ENCODE measurements at regions not wholly inside any gene's neighbourhood (a gene's known extent, or its start where the extent isn't known, plus 50 kb on each side); places are given as distances from the start of the nearest gene placed in this dataset.

DNA sequence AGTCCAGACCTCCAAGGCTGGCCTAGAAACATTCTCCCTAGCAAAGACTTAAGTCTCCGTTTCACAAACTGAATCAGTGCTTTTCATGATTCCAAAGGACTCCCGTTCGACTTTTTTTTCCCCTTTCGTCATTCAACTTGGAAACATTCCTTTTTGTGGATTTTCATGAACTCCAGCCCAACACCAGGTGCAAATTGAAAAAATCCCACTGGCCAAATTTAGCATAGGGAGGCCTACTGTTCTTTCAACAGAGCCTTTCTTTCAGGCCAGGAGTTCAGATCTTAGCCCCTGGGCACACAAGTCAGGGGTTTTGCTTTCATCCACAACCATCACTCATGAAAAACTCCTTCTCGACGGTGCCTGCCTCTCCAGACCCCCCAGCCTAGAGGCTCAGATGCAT, 285.3 kb downstream of the PIK3R1 start:
- H3K4me1 ChIP-seq: no peaks in the 10 kb centered on the region
- no peak for TF ChIP-seq POLR2A (IDR thresholded peaks at IDR 0.05)
- TF ChIP-seq, protein P1, sequence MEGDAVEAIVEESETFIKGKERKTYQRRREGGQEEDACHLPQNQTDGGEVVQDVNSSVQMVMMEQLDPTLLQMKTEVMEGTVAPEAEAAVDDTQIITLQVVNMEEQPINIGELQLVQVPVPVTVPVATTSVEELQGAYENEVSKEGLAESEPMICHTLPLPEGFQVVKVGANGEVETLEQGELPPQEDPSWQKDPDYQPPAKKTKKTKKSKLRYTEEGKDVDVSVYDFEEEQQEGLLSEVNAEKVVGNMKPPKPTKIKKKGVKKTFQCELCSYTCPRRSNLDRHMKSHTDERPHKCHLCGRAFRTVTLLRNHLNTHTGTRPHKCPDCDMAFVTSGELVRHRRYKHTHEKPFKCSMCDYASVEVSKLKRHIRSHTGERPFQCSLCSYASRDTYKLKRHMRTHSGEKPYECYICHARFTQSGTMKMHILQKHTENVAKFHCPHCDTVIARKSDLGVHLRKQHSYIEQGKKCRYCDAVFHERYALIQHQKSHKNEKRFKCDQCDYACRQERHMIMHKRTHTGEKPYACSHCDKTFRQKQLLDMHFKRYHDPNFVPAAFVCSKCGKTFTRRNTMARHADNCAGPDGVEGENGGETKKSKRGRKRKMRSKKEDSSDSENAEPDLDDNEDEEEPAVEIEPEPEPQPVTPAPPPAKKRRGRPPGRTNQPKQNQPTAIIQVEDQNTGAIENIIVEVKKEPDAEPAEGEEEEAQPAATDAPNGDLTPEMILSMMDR (IDR thresholded peaks at IDR 0.05): no peak
- intact Hi-C loops (cut with DNase I): no loop called here
- no peak for DNase-seq
- 85 to 89% methylated on average over 6 of the region's 6 CpGs for WGBS, 2 donors
- no peak overlapping the region for H3K27ac ChIP-seq
- H3K4me3 ChIP-seq: no peak overlapping the region
- no peak for ATAC-seq
- no peaks in the 10 kb centered on the region for H3K27me3 ChIP-seq
- H3K36me3 ChIP-seq (replicated peaks in 1 of 2; ENCODE audit: insufficient read depth in 1 of 2, low read depth in 2 of 2): no peaks in the 10 kb centered on the region
- H3K9me3 ChIP-seq: peaks cover 0 to 17% (median 0%) of the 10 kb centered on the region in 3 donors

DNA sequence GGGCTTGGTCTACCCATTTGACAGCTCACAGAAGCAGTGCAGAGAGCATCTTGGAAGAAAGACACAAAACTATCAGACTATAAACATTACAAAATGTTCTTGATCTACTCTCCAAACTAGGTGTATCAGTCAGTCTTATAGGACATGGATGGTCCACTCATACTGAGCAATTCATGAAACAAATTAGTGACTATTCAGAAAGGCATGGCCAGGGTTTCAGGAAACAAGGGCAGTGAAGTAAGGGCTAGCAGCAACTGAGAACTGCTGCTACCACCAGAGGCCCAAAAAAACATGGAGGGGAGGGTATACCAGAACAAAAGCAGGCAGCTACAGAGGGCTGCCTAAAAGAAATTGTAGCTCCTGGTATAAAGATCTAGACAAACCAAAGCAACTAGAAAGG, 287.0 kb downstream of the PIK3R1 start:
- Histone ChIP-seq H3K4me1 (no peaks in the 10 kb centered on the region), H3K27ac (no peak overlapping the region), H3K36me3 (replicated peaks in 1 of 2; ENCODE audit: insufficient read depth in 1 of 2, low read depth in 2 of 2) (no peaks in the 10 kb centered on the region), H3K9me3 (peaks cover 0 to 10% (median 0%) of the 10 kb centered on the region in 3 donors), H3K27me3 (no peaks in the 10 kb centered on the region), H3K4me3 (no peak overlapping the region)
- no peak for TF ChIP-seq POLR2A (IDR thresholded peaks at IDR 0.05)
- TF ChIP-seq, protein P1 (IDR thresholded peaks at IDR 0.05): no peak
- ATAC-seq: no peak
- DNase-seq: no peak
- intact Hi-C loops (cut with DNase I): no loop called here

DNA sequence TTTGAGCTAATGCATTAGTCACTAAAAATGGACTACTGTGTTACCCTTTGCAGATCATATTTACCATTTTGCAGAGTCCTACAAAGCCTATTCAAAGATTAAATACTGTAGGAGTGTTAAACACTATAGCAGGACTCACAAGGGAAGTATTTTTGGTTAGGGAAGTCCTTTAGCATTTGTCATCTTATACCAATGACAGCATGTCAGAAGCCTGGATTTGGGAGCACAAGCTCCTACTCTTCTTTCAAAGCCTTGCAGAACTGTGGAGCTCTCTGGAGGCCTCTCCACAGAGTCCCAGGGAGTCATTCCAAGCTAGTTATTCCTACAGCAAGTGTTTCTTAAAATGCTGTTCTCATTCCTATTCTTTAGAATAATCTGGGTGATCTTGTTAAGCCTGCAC, 288.8 kb downstream of the PIK3R1 start:
- Histone ChIP-seq H3K27me3 (no peaks in the 10 kb centered on the region), H3K27ac (no peak overlapping the region), H3K4me3 (no peak overlapping the region), H3K36me3 (replicated peaks in 1 of 2; ENCODE audit: insufficient read depth in 1 of 2, low read depth in 2 of 2) (no peaks in the 10 kb centered on the region), H3K4me1 (no peaks in the 10 kb centered on the region), H3K9me3 (no peaks in the 10 kb centered on the region)
- ATAC-seq (no peak), DNase-seq (no peak)
- TF ChIP-seq, protein P1 (IDR thresholded peaks at IDR 0.05): no peak
- no peak for TF ChIP-seq POLR2A (IDR thresholded peaks at IDR 0.05)
- intact Hi-C loops (cut with DNase I): no loop called here

DNA sequence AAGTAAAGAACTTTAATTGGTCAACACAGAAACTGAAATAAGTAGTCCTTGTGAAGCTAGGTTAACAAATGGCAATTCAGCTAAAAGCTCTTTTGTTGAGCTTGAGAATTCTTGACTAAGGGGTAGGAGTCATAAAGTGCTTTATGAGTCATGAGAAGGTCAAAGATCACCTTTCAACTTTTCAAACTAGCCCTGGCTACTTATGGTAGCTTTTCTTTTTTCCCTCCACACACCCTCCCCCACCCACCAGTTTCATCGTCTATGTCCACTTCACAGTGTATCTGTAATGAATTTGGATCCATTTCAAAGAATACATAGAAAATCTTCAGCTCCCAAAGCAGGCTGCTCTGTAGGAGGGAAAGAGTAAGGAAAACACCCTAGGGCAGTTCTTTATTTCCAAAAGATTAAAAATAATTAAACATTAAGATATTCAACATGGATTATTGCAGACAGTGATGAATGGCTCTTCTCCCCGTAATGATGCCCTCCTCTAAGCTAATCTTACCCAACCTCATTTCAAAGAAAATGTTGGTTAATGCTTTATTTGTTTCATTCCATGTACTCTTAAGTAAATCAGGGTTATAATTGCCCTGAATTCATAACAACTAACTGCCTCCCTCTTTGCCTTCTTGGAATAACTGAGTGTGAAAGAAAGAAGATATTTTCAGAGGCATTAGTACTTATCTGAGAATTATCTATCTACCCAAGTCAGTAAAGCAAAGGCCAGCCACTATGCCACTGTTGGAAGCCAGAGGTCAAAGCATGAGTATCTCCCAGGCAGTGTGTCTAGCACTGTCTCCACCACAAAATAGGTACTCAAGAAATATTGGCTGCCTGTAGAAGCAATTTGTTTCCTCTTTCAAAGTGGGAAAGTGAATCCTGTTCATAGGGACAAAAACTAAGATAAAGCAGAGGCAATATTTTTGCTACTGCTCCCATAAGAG, 290.6 kb downstream of the PIK3R1 start:
- DNase-seq (no peak), ATAC-seq (no peak)
- Histone ChIP-seq H3K4me1 (no peaks in the 10 kb centered on the region), H3K9me3 (no peaks in the 10 kb centered on the region), H3K4me3 (no peak overlapping the region), H3K27ac (no peak overlapping the region), H3K27me3 (no peaks in the 10 kb centered on the region), H3K36me3 (replicated peaks in 1 of 2; ENCODE audit: insufficient read depth in 1 of 2, low read depth in 2 of 2) (no peaks in the 10 kb centered on the region)
- TF ChIP-seq POLR2A (IDR thresholded peaks at IDR 0.05): no peak
- TF ChIP-seq, protein P1 (IDR thresholded peaks at IDR 0.05): no peak
- intact Hi-C loops (cut with DNase I): no loop called here
- 56 to 61% methylated on average over 2 of the region's 2 CpGs for WGBS, 2 donors

DNA sequence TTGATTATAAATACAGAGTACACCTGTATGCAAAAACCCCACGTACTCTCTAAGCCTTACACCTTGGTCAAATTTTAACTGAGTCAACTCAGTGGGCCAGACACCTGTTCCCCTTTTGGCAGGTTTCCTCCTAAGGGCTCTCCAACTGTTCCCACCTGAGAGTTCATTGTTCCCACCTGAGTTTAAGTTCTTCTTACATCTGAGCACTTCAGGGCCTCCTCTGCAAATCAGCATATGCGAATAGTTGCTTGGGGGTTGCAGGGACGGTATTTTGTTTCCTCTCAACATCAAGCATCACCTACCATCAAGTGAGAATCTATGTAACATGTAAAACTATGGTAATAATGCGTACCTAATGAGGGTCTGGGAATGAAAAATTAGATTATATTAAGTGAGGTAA, 300.0 kb downstream of the PIK3R1 start:
- no peak for ATAC-seq
- Histone ChIP-seq H3K36me3 (replicated peaks in 1 of 2; ENCODE audit: insufficient read depth in 1 of 2, low read depth in 2 of 2) (no peaks in the 10 kb centered on the region), H3K27ac (no peak overlapping the region), H3K4me3 (no peak overlapping the region), H3K4me1 (no peaks in the 10 kb centered on the region), H3K9me3 (no peaks in the 10 kb centered on the region), H3K27me3 (no peaks in the 10 kb centered on the region)
- 83% methylated on average over 4 of the region's 4 CpGs for WGBS, 2 donors
- intact Hi-C loops (cut with DNase I): no loop called here
- DNase-seq: no peak
- no peak for TF ChIP-seq POLR2A (IDR thresholded peaks at IDR 0.05)
- TF ChIP-seq, protein P1 (IDR thresholded peaks at IDR 0.05): no peak
